Uterus (tissue), 3 donors: ENCODE measurements at regions not wholly inside any gene's neighbourhood (a gene's known extent, or its start where the extent isn't known, plus 50 kb on each side); places are given as distances from the start of the nearest gene placed in this dataset.

Source experiments
- DNase-seq, 2 donors: peaks; one replicate each; pipeline ENCODE4 v3.0.0-alpha.2; 2019 to 2020
- H3K27ac ChIP-seq, 2 donors: fragments of 200-600 bp; sonication (generic); 1 replicate in 1 of 2; 2 replicates in 1 of 2; pipeline ENCODE4 v1.5.1; 2016 to 2018
- H3K27me3 ChIP-seq, 2 donors: fragments of 200-600 bp; sonication (generic); one replicate each; pipeline ENCODE4 v1.5.1; 2018 to 2019; ENCODE audit warnings: control low read depth in 1 of 2
- H3K36me3 ChIP-seq, 2 donors: fragments of 200-600 bp; sonication (generic); one replicate each; pipeline ENCODE4 v1.5.1; 2019; ENCODE audit warnings: control low read depth in 1 of 2
- H3K4me1 ChIP-seq, 2 donors: fragments of 200-600 bp; sonication (generic); one replicate each; pipeline ENCODE4 v1.5.1; 2018 to 2019; ENCODE audit warnings: control low read depth in 1 of 2
- H3K4me3 ChIP-seq, 2 donors: fragments of 200-600 bp; sonication (generic); 1 replicate in 1 of 2; 2 replicates in 1 of 2; pipeline ENCODE4 v1.5.1; 2018 to 2019; ENCODE audit warnings: mild to moderate bottlenecking in 1 of 2
- H3K9me3 ChIP-seq, 2 donors: fragments of 200-600 bp; sonication (generic); one replicate each; pipeline ENCODE4 v1.5.1; 2019; ENCODE audit warnings: control low read depth in 1 of 2
- POLR2A ChIP-seq, 2 donors: fragments of 450-650 bp; IDR thresholded peaks; one replicate each; pipeline ENCODE4 v1.6.1; 2016; ENCODE audit warnings: antibody characterized with exemption in 2 of 2, mild to moderate bottlenecking in 1 of 2, moderate library complexity in 1 of 2
- intact Hi-C: fragments of 100-400 bp; cut with DNase I; formaldehyde crosslinking; loops from one replicate; pipeline ENCODE4 v1.15.1; 2023; ENCODE audit warnings: low total_unique reads
- TF ChIP-seq, protein P1 (sequence below), 4 experiments: fragments of 200-600 bp in 2 of 4; fragments of 450-650 bp in 2 of 4; sonication (generic) in 2 of 4; IDR thresholded peaks; one replicate each; pipeline ENCODE4 v1.5.1; 2016 to 2019; ENCODE audit warnings: antibody characterized with exemption in 4 of 4, mild to moderate bottlenecking in 2 of 4, moderate library complexity in 1 of 4
- donor health status: DM: yes; HTN: yes; CAD: no.

DNA sequence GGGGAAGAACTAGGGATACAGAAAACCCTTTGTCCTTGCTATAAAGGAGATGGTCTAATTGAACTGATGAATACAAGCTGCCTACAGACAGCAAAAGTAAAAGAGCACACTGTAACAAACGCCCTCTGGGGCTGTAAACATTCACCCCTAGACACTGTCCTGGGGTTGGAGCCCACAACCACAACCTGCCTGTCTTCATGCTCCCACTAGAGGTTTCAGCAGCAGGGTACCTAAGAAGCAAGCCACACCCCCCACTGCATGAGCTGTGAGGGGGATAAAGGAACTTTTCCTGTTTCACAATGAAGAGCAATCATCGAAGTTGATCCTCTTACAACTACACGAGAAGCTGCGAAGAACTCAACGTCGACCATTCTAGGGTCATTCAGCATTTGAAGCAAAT is 90.5 kb upstream of the LUZP2 start:
- Histone ChIP-seq H3K4me1 (no peaks in the 10 kb centered on the region), H3K27me3 (no peaks in the 10 kb centered on the region), H3K9me3 (no peaks in the 10 kb centered on the region), H3K27ac (no peak overlapping the region), H3K36me3 (no peaks in the 10 kb centered on the region), H3K4me3 (no peak overlapping the region)
- intact Hi-C loops: no loop called here
- DNase-seq: no peak
- TF ChIP-seq POLR2A (IDR thresholded peaks at IDR 0.05): no peak
- TF ChIP-seq, protein P1, sequence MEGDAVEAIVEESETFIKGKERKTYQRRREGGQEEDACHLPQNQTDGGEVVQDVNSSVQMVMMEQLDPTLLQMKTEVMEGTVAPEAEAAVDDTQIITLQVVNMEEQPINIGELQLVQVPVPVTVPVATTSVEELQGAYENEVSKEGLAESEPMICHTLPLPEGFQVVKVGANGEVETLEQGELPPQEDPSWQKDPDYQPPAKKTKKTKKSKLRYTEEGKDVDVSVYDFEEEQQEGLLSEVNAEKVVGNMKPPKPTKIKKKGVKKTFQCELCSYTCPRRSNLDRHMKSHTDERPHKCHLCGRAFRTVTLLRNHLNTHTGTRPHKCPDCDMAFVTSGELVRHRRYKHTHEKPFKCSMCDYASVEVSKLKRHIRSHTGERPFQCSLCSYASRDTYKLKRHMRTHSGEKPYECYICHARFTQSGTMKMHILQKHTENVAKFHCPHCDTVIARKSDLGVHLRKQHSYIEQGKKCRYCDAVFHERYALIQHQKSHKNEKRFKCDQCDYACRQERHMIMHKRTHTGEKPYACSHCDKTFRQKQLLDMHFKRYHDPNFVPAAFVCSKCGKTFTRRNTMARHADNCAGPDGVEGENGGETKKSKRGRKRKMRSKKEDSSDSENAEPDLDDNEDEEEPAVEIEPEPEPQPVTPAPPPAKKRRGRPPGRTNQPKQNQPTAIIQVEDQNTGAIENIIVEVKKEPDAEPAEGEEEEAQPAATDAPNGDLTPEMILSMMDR (IDR thresholded peaks at IDR 0.05): no peak

DNA sequence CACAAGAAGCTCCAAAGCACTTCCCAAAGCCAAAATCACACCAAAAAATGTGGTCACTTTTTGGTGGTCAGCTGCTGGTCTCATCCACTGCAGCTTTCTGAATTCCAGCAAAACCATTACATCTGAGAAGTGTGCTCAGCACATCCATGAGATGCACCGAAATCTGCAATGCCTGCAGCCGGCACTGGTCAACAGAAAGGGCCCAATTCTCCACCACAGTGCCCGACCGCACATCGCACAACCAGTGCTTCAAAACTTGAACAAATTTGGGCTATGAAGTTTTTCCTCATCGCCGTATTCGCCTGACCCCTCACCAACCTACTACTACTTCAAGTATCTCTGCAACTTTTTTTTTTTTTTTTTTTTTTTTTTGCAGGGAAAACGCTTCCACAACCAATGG is 89.9 kb upstream of the LUZP2 start:
- no peaks in the 10 kb centered on the region for H3K9me3 ChIP-seq
- no peak overlapping the region for H3K4me3 ChIP-seq
- no peaks in the 10 kb centered on the region for H3K27me3 ChIP-seq
- no peaks in the 10 kb centered on the region for H3K4me1 ChIP-seq
- no peaks in the 10 kb centered on the region for H3K36me3 ChIP-seq
- H3K27ac ChIP-seq: no peak overlapping the region
- DNase-seq: no peak
- intact Hi-C loops: no loop called here
- no peak for TF ChIP-seq POLR2A (IDR thresholded peaks at IDR 0.05)
- TF ChIP-seq, protein P1 (IDR thresholded peaks at IDR 0.05): no peak

DNA sequence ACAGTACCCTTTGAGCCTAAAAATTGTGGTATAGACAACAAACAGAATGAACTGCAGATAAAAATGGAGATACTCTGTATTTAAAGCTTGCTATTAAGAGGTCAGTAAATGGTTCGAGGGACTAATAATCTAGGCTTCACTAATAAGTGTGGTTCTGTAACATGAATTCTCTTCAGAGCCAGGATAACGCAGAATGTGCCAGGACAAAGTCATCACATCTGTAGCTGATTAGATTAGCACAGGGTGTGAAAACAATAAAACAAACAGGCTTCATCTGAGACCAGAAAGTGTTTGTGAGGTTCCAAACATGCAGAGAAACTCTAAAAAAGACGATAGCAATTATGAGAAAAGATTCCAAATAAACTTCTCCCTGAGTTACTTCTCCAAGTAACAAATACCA is 89.1 kb upstream of the LUZP2 start:
- intact Hi-C loops: no loop called here

DNA sequence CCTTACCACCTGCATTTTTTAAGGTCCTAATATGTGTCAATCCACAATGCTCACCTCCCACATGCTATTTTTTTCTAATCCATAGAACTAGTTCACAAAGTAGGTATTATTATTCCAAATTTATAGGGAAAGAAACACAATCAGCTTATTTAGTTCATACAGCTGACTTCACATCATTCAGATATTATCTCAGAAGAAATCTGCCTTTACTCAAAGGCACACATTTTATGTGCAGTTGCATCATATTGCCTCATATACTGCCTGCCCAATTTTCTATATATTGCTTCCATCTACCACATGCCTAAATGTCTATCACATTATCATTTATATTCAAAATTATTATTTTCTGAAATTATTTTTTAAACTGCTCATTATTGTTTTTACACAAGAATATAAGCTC is 88.7 kb upstream of the LUZP2 start:
- no peak overlapping the region for H3K27ac ChIP-seq
- no peak overlapping the region for H3K4me3 ChIP-seq
- intact Hi-C loops: no loop called here
- H3K4me1 ChIP-seq: no peaks in the 10 kb centered on the region
- no peak for DNase-seq
- no peaks in the 10 kb centered on the region for H3K27me3 ChIP-seq
- H3K36me3 ChIP-seq: no peaks in the 10 kb centered on the region
- H3K9me3 ChIP-seq: no peaks in the 10 kb centered on the region
- no peak for TF ChIP-seq POLR2A (IDR thresholded peaks at IDR 0.05)
- TF ChIP-seq, protein P1 (IDR thresholded peaks at IDR 0.05): no peak

More for the DNA sequence above, 89.1 kb upstream of the LUZP2 start:
- no peak overlapping the region for H3K27ac ChIP-seq
- H3K9me3 ChIP-seq: no peaks in the 10 kb centered on the region
- no peaks in the 10 kb centered on the region for H3K4me1 ChIP-seq
- no peak overlapping the region for H3K4me3 ChIP-seq
- DNase-seq: no peak
- H3K27me3 ChIP-seq: no peaks in the 10 kb centered on the region
- TF ChIP-seq, protein P1 (IDR thresholded peaks at IDR 0.05): no peak
- TF ChIP-seq POLR2A (IDR thresholded peaks at IDR 0.05): no peak
- H3K36me3 ChIP-seq: no peaks in the 10 kb centered on the region

DNA sequence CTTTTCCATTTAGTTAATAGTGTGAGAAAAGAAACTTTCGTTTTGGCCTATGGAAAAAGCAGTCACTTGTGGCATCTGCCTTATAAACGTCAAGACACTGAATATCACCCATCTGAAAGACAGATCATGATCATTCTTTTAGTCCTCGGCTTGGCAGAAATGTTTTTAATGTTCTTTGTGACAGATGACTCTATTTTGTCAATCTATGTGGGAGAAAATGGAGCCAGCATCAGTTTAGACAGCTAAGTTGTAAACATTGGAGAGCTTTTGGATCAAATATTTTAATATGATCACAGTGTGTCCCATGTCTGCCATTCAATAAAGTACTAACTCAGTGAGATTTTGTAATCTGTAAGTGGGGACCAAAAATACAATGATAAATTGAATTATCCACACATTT is 85.1 kb upstream of the LUZP2 start:
- Histone ChIP-seq H3K4me3 (no peak overlapping the region), H3K27me3 (no peaks in the 10 kb centered on the region), H3K36me3 (no peaks in the 10 kb centered on the region), H3K27ac (no peak overlapping the region), H3K9me3 (no peaks in the 10 kb centered on the region), H3K4me1 (no peaks in the 10 kb centered on the region)
- TF ChIP-seq, protein P1 (IDR thresholded peaks at IDR 0.05): no peak
- TF ChIP-seq POLR2A (IDR thresholded peaks at IDR 0.05): no peak
- intact Hi-C loops: no loop called here
- DNase-seq: no peak
